ENCODE measurements at regions not wholly inside any gene's neighbourhood (a gene's known extent, or its start where the extent isn't known, plus 50 kb on each side); places are given as distances from the start of the nearest gene placed in this dataset.

GRCh38 chr20:1792274-1792673 is 102.9 kb upstream of the SIRPA start:
- TF ChIP-seq POLR2A (IDR thresholded peaks at IDR 0.05; ENCODE audit: low read length) (no peak), GATA1 (IDR thresholded peaks at IDR 0.05; ENCODE audit: low read depth, low read length) (no peak)

All from erythroblast (primary cell).